A549 (cell line): ENCODE measurements at regions not wholly inside any gene's neighbourhood (a gene's known extent, or its start where the extent isn't known, plus 50 kb on each side); places are given as distances from the start of the nearest gene placed in this dataset.

Source experiments
- ATAC-seq, 2 experiments: fragments of 200-7000 bp in 1 of 2; fragments of >200 bp in 1 of 2; cut with Nextera tagmentation in 1 of 2; cut with Tn5 transposase in 1 of 2; 3 replicates each; pipeline versions ENCODE4 v1.8.0 to v1.9.1; 2018 to 2020; ENCODE audit warnings: mild to moderate bottlenecking in 1 of 2, moderate library complexity in 1 of 2
- CTCF ChIA-PET: fragments of 300-600 bp; sonication (Branson Sonifier 250); formaldehyde crosslinking; extraction: SDS; loops from one replicate; lab custom pipeline; 2021; ENCODE audit warnings: antibody characterized with exemption, inconsistent platforms; lab: Yijun Ruan, JAX
- POLR2A ChIA-PET: fragments of 350-600 bp; formaldehyde crosslinking; extraction: SDS; loops from one replicate; lab custom pipeline; 2021; ENCODE audit warnings: antibody characterized with exemption, inconsistent platforms; lab: Yijun Ruan, JAX
- DNase-seq, 2 experiments: peaks; one replicate each; pipeline versions ENCODE4 v3.0.0 to v3.0.0-alpha.2; 2011 to 2016; ENCODE audit warnings: low read depth in 1 of 2, low spot score in 1 of 2
- FAIRE-seq: peaks from 2 replicates; lab custom pipeline; 2011; peaks lifted over from hg19 to GRCh38; lab: Jason Lieb, UNC
- H3K27ac ChIP-seq, 2 experiments: fragments of >200 bp; sonication (Bioruptor Twin); formaldehyde crosslinking; 3 replicates each; pipeline ENCODE4 v1.5.1; 2016 to 2017
- H3K4me1 ChIP-seq: fragments of >200 bp; sonication (Bioruptor Twin); formaldehyde crosslinking; 3 replicates; pipeline ENCODE4 v1.6.1; 2016
- H3K4me2 ChIP-seq: fragments of >200 bp; sonication (Bioruptor Twin); formaldehyde crosslinking; 3 replicates; pipeline ENCODE4 v1.6.1; 2016
- H3K4me3 ChIP-seq: fragments of >200 bp; sonication (Bioruptor Twin); formaldehyde crosslinking; 3 replicates; pipeline ENCODE4 v1.5.1; 2016
- H3K9me3 ChIP-seq: fragments of >200 bp; sonication (Bioruptor Twin); formaldehyde crosslinking; 3 replicates; pipeline ENCODE4 v1.6.1; 2016
- BCL3 ChIP-seq: fragments of >200 bp; sonication (Bioruptor Twin); formaldehyde crosslinking; IDR thresholded peaks from 3 replicates; pipeline ENCODE4 v1.6.1; 2016
- BHLHE40 ChIP-seq: IDR thresholded peaks from 2 replicates; pipeline ENCODE4 v1.6.1; 2012; ENCODE audit warnings: low read depth, low read length, inconsistent platforms
- CHD4 ChIP-seq: fragments of 200-600 bp; sonication (generic); IDR thresholded peaks from 2 replicates; pipeline ENCODE4 v1.6.1; 2016; ENCODE audit warnings: antibody characterized with exemption, mild to moderate bottlenecking, borderline replicate concordance
- CTCF ChIP-seq: fragments of >200 bp; sonication (Bioruptor Twin); formaldehyde crosslinking; IDR thresholded peaks from 3 replicates; pipeline ENCODE4 v1.5.1; 2016
- EHF ChIP-seq: fragments of 250-450 bp; sonication (Bioruptor Pico); IDR thresholded peaks from 2 replicates; pipeline ENCODE4 v1.5.0; 2020; ENCODE audit warnings: mild to moderate bottlenecking
- EP300 ChIP-seq, 2 experiments: fragments of >200 bp; sonication (Bioruptor Twin); formaldehyde crosslinking; IDR thresholded peaks; 2 replicates in 1 of 2; 3 replicates in 1 of 2; pipeline ENCODE4 v1.6.1; 2016 to 2017
- FOSB ChIP-seq: fragments of 250-450 bp; sonication (Bioruptor Pico); IDR thresholded peaks from 2 replicates; pipeline ENCODE4 v1.5.0; 2020; ENCODE audit warnings: mild to moderate bottlenecking, moderate library complexity
- FOSL2 ChIP-seq, 2 experiments: fragments of 450-650 bp in 1 of 2; fragments of >200 bp in 1 of 2; sonication (Bioruptor Twin) in 1 of 2; formaldehyde crosslinking; IDR thresholded peaks; 2 replicates each; pipeline versions ENCODE4 v1.5.0 to v1.6.1; 2016 to 2020; ENCODE audit warnings: mild to moderate bottlenecking in 1 of 2, moderate library complexity in 1 of 2
- HDAC2 ChIP-seq: fragments of 200-600 bp; sonication (generic); IDR thresholded peaks from 2 replicates; pipeline ENCODE4 v1.6.1; 2016
- HMGXB4 ChIP-seq: fragments of 250-450 bp; sonication (Bioruptor Pico); IDR thresholded peaks from 2 replicates; pipeline ENCODE4 v1.5.0; 2021; ENCODE audit warnings: mild to moderate bottlenecking, moderate library complexity, borderline replicate concordance
- HOXB13 ChIP-seq: fragments of 250-450 bp; sonication (Bioruptor Pico); IDR thresholded peaks from 2 replicates; pipeline ENCODE4 v1.5.0; 2020; ENCODE audit warnings: low read depth, mild to moderate bottlenecking, moderate library complexity
- JUN ChIP-seq, 2 experiments: fragments of >200 bp; sonication (Bioruptor Twin); formaldehyde crosslinking; IDR thresholded peaks; 2 replicates in 1 of 2; 3 replicates in 1 of 2; pipeline ENCODE4 v1.6.1; 2016 to 2017
- JUNB ChIP-seq: fragments of >200 bp; sonication (Bioruptor Twin); formaldehyde crosslinking; IDR thresholded peaks from 2 replicates; pipeline ENCODE4 v1.6.1; 2016
- NR3C1 ChIP-seq: fragments of >200 bp; sonication (Bioruptor Twin); formaldehyde crosslinking; IDR thresholded peaks from 3 replicates; pipeline ENCODE4 v1.6.1; 2017
- RARB ChIP-seq: fragments of 250-450 bp; sonication (Bioruptor Pico); IDR thresholded peaks from 2 replicates; pipeline ENCODE4 v1.8.0; 2021; ENCODE audit warnings: mild to moderate bottlenecking, moderate library complexity
- RNF2 ChIP-seq: fragments of 200-600 bp; sonication (generic); IDR thresholded peaks from 2 replicates; pipeline ENCODE4 v1.6.1; 2016; ENCODE audit warnings: low read depth, mild to moderate bottlenecking, antibody characterized with exemption, moderate library complexity, borderline replicate concordance
- SMC3 ChIP-seq: fragments of >200 bp; sonication (Bioruptor Twin); formaldehyde crosslinking; IDR thresholded peaks from 3 replicates; pipeline ENCODE4 v1.6.1; 2018; ENCODE audit warnings: inconsistent platforms
- SREBF2 ChIP-seq: fragments of 450-650 bp; IDR thresholded peaks from 2 replicates; pipeline ENCODE4 v1.6.1; 2014; ENCODE audit warnings: mild to moderate bottlenecking, moderate library complexity
- WGBS: methylation state at CpG from one replicate; pipeline ENCODE4 v1.1.6; 2017; ENCODE audit errors: missing lambda C conversion rate; 5-methylcytosine and 5-hydroxymethylcytosine counted together

GRCh38 chr5:85684351-85684750 lies 933.4 kb upstream of the COX7C start:
- WGBS: 25% methylated on average over 4 of the region's 4 CpGs
- FAIRE-seq: no peak

DNA sequence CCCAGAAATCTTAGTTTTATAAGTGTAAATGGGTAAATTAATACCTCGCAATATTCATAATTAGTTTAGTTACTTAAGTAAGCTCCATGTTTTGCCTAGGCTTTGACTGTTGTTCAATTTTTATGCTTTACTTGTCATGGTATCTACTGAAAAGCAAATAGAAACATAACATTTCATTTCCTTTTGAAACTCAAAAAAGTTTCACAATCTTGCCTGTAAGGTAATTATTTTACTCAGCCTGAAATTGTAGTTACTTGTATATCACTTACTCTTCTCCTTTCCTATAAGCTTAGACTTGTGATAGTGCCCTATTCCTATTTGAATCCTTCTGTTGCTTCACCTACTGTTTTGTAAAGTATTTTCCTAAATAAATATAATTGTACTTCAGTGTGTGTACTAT lies 914.4 kb upstream of the COX7C start:
- ATAC-seq: no peak
- 32% methylated on average over 1 of the region's 1 CpG for WGBS
- no peaks in the 10 kb centered on the region for H3K9me3 ChIP-seq
- POLR2A ChIA-PET: no interaction called here
- TF ChIP-seq EP300 (IDR thresholded peaks at IDR 0.05) (no peak), JUNB (no peak), RARB (CRISPR knock-in tag) (no peak), HOXB13 (CRISPR knock-in tag) (no peak), FOSB (CRISPR knock-in tag) (no peak), EHF (CRISPR knock-in tag) (no peak), JUN (IDR thresholded peaks at IDR 0.05) (no peak)
- TF ChIP-seq, all 56 proteins: peak for 0
- Histone ChIP-seq H3K4me1 (no peaks in the 10 kb centered on the region), H3K4me2 (no peak overlapping the region), H3K27ac (no peak overlapping the region), H3K4me3 (no peak overlapping the region)
- DNase-seq: no peak
- FAIRE-seq: no peak
- CTCF ChIA-PET: no interaction called here

More at GRCh38 chr5:85684351-85684750, 933.4 kb upstream of the COX7C start:
- Histone ChIP-seq H3K9me3 (no peaks in the 10 kb centered on the region), H3K4me1 (no peaks in the 10 kb centered on the region), H3K4me3 (no peak overlapping the region), H3K27ac (no peak overlapping the region), H3K4me2 (no peak overlapping the region)
- CTCF ChIA-PET: no interaction called here
- TF ChIP-seq BCL3 (no peak), EP300 (IDR thresholded peaks at IDR 0.05) (no peak), BHLHE40 (no peak), HMGXB4 (CRISPR knock-in tag) (no peak)
- POLR2A ChIA-PET: no interaction called here
- DNase-seq (no peak), ATAC-seq (no peak)

GRCh38 chr5:85709728-85710127 lies 908.0 kb upstream of the COX7C start:
- POLR2A ChIA-PET: no interaction called here
- H3K4me1 ChIP-seq: no peaks in the 10 kb centered on the region

More at GRCh38 chr5:85709728-85710127, 908.0 kb upstream of the COX7C start:
- Histone ChIP-seq H3K4me2 (no peak overlapping the region), H3K9me3 (no peaks in the 10 kb centered on the region), H3K27ac (no peak overlapping the region), H3K4me3 (no peak overlapping the region)
- ATAC-seq (no peak), FAIRE-seq (no peak), DNase-seq (no peak)
- WGBS: 10% methylated on average over 1 of the region's 1 CpG
- TF ChIP-seq CHD4: no peak
- TF ChIP-seq NR3C1: no peak
- TF ChIP-seq RARB (CRISPR knock-in tag): no peak
- no peak for TF ChIP-seq HDAC2
- no peak for TF ChIP-seq CTCF
- TF ChIP-seq SREBF2: no peak
- no peak for TF ChIP-seq HOXB13 (CRISPR knock-in tag)
- TF ChIP-seq RNF2: no peak
- no peak for TF ChIP-seq FOSL2 (IDR thresholded peaks at IDR 0.05)
- no peak for TF ChIP-seq FOSL2 (CRISPR knock-in tag; IDR thresholded peaks at IDR 0.05)
- no peak for TF ChIP-seq SMC3
- CTCF ChIA-PET: no interaction called here
